ENCODE measurements at regions not wholly inside any gene's neighbourhood (a gene's known extent, or its start where the extent isn't known, plus 50 kb on each side); places are given as distances from the start of the nearest gene placed in this dataset.

DNA sequence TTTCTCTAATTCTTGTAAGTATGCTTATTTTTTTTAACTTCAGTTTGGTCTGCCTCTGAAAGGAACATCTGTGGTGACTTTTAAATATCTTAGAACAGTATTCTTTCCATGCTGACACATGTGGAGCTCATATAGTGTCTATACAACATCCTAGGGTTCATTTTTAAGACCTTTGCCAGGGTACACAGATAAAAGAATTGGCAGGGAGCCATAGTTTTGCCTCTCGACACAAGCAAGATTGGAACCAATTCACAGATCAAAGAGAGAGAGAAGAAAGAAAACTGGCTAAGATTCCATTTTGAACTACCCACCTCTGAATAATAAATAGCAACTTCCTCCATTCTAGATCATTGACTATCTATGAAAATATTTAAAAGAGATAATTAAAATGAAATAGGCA lies 142.7 kb upstream of the ST6GAL2 start:
- H3K4me3 ChIP-seq (ENCODE audit: low read depth, low read length), result no peak overlapping the region
- CTCF ChIA-PET, result no interaction called here
- TF ChIP-seq, protein P1, sequence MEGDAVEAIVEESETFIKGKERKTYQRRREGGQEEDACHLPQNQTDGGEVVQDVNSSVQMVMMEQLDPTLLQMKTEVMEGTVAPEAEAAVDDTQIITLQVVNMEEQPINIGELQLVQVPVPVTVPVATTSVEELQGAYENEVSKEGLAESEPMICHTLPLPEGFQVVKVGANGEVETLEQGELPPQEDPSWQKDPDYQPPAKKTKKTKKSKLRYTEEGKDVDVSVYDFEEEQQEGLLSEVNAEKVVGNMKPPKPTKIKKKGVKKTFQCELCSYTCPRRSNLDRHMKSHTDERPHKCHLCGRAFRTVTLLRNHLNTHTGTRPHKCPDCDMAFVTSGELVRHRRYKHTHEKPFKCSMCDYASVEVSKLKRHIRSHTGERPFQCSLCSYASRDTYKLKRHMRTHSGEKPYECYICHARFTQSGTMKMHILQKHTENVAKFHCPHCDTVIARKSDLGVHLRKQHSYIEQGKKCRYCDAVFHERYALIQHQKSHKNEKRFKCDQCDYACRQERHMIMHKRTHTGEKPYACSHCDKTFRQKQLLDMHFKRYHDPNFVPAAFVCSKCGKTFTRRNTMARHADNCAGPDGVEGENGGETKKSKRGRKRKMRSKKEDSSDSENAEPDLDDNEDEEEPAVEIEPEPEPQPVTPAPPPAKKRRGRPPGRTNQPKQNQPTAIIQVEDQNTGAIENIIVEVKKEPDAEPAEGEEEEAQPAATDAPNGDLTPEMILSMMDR (IDR thresholded peaks at IDR 0.05; ENCODE audit: insufficient read depth, low read depth, low read length), result no peak

DNA sequence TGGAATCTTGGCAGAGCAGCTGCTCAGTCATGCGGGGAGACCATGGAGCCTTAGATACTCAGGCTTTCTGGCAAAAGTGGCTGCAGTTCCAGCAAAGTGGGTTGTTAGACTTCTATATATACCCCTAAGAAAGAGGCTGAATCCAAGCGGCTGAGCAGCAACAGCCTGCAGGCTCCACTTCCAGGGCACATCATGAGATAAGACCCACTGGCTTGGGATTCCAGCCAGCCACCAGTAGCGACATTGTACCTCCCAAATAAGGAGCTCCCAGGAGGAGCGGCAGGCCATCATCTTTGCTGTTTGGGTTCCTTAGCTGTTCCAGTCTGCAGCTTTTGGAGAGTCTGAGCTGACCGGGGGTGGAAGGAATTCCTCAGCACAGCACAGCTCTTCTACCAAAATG lies 150.3 kb upstream of the ST6GAL2 start:
- no peak for DNase-seq (ENCODE audit: low read depth)
- Histone ChIP-seq H3K27me3 (ENCODE audit: control insufficient read depth, insufficient read depth, low read length) (no peaks in the 10 kb centered on the region; the same call in 1 of the 2 replicates), H3K36me3 (ENCODE audit: control insufficient read depth, insufficient read depth, low read length) (no peaks in the 10 kb centered on the region), H3K4me3 (ENCODE audit: low read depth, low read length) (no peak overlapping the region)
- ChIA-PET CTCF (interaction anchor here (0.7 kb wide), 1 partner anchor 44 kb away, joined by 3 read pairs; no protein-coding TSS in a partner anchor), POLR2A (no interaction called here)
- TF ChIP-seq, protein P1 (IDR thresholded peaks at IDR 0.05; ENCODE audit: insufficient read depth, low read depth, low read length), result no peak

More for the DNA sequence above, 142.7 kb upstream of the ST6GAL2 start:
- no peak for DNase-seq (ENCODE audit: low read depth)
- Histone ChIP-seq H3K36me3 (ENCODE audit: control insufficient read depth, insufficient read depth, low read length) (no peaks in the 10 kb centered on the region), H3K27me3 (ENCODE audit: control insufficient read depth, insufficient read depth, low read length) (no peaks in the 10 kb centered on the region)
- POLR2A ChIA-PET, result no interaction called here

DNA sequence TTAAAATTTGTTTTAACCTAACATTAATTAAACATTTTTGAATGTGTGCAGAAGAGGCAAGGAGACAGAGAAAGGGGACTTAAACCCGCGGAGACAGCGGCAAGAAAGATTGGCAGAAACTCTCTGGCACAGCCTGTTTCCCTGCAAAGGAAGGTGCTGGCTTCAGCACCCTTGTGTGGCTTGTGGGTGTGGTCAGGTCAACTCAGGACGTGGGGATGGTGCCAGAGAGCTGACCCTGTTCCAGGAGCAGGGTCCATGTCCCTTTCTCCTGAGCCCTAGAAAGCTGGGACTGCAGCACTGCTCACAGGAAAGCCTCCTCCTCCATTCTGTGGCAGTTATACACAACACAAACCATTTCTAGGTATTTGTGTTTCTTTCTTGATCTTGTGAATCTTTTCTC lies 176.2 kb upstream of the ST6GAL2 start:
- TF ChIP-seq, protein P1 (IDR thresholded peaks at IDR 0.05; ENCODE audit: insufficient read depth, low read depth, low read length), result no peak
- Histone ChIP-seq H3K36me3 (ENCODE audit: control insufficient read depth, insufficient read depth, low read length) (no peaks in the 10 kb centered on the region), H3K4me3 (ENCODE audit: low read depth, low read length) (no peak overlapping the region), H3K27me3 (ENCODE audit: control insufficient read depth, insufficient read depth, low read length) (peaks cover 3% of the 10 kb centered on the region)
- DNase-seq (ENCODE audit: low read depth), result no peak
- ChIA-PET CTCF (no interaction called here), POLR2A (no interaction called here)

GRCh38 chr2:107062599-107063220 lies 176.7 kb upstream of the ST6GAL2 start:
- TF ChIP-seq, protein P1 (IDR thresholded peaks at IDR 0.05; ENCODE audit: insufficient read depth, low read depth, low read length), result no peak
- Histone ChIP-seq H3K4me3 (ENCODE audit: low read depth, low read length) (no peak overlapping the region), H3K27me3 (ENCODE audit: control insufficient read depth, insufficient read depth, low read length) (peaks cover 3% of the 10 kb centered on the region), H3K36me3 (ENCODE audit: control insufficient read depth, insufficient read depth, low read length) (no peaks in the 10 kb centered on the region)
- CTCF ChIA-PET, result no interaction called here
- no peak for DNase-seq (ENCODE audit: low read depth)
- POLR2A ChIA-PET, result no interaction called here

GRCh38 chr2:107063228-107063627 lies 177.3 kb upstream of the ST6GAL2 start:
- no peak overlapping the region for H3K4me3 ChIP-seq (ENCODE audit: low read depth, low read length)
- TF ChIP-seq, protein P1 (IDR thresholded peaks at IDR 0.05; ENCODE audit: insufficient read depth, low read depth, low read length), result no peak
- POLR2A ChIA-PET, result no interaction called here
- peaks cover 3% of the 10 kb centered on the region for H3K27me3 ChIP-seq (ENCODE audit: control insufficient read depth, insufficient read depth, low read length)
- no peaks in the 10 kb centered on the region for H3K36me3 ChIP-seq (ENCODE audit: control insufficient read depth, insufficient read depth, low read length)
- CTCF ChIA-PET, result interaction anchor here (1.2 kb wide), 1 partner anchor 13 kb away, joined by 3 read pairs; no protein-coding TSS in a partner anchor
- DNase-seq (ENCODE audit: low read depth), result no peak
